ENCODE measurements at regions not wholly inside any gene's neighbourhood (a gene's known extent, or its start where the extent isn't known, plus 50 kb on each side); places are given as distances from the start of the nearest gene placed in this dataset.

GRCh38 chr11:42625757-42626665 is 685.8 kb upstream of the API5 start:
- in situ Hi-C loops (cut with MboI; ENCODE audit: low sequenced_read_pairs in 4 of 4), result no loop called here
- Histone ChIP-seq H3K4me1 (no peaks in the 10 kb centered on the region), H3K4me3 (no peak overlapping the region), H3K27me3 (no peaks in the 10 kb centered on the region), H3K27ac (no peak overlapping the region), H3K9me3 (no peaks in the 10 kb centered on the region), H3K36me3 (no peaks in the 10 kb centered on the region)
- ATAC-seq (no peak), DNase-seq (no peak)
- intact Hi-C loops (cut with DNase I; ENCODE audit: low total_unique reads), result no loop called here
- TF ChIP-seq POLR2A (IDR thresholded peaks at IDR 0.05), result no peak
- TF ChIP-seq, protein P1, sequence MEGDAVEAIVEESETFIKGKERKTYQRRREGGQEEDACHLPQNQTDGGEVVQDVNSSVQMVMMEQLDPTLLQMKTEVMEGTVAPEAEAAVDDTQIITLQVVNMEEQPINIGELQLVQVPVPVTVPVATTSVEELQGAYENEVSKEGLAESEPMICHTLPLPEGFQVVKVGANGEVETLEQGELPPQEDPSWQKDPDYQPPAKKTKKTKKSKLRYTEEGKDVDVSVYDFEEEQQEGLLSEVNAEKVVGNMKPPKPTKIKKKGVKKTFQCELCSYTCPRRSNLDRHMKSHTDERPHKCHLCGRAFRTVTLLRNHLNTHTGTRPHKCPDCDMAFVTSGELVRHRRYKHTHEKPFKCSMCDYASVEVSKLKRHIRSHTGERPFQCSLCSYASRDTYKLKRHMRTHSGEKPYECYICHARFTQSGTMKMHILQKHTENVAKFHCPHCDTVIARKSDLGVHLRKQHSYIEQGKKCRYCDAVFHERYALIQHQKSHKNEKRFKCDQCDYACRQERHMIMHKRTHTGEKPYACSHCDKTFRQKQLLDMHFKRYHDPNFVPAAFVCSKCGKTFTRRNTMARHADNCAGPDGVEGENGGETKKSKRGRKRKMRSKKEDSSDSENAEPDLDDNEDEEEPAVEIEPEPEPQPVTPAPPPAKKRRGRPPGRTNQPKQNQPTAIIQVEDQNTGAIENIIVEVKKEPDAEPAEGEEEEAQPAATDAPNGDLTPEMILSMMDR (IDR thresholded peaks at IDR 0.05 in 4 of 5, conservative IDR thresholded peaks at IDR 0.05 in 1 of 5), result no peak

DNA sequence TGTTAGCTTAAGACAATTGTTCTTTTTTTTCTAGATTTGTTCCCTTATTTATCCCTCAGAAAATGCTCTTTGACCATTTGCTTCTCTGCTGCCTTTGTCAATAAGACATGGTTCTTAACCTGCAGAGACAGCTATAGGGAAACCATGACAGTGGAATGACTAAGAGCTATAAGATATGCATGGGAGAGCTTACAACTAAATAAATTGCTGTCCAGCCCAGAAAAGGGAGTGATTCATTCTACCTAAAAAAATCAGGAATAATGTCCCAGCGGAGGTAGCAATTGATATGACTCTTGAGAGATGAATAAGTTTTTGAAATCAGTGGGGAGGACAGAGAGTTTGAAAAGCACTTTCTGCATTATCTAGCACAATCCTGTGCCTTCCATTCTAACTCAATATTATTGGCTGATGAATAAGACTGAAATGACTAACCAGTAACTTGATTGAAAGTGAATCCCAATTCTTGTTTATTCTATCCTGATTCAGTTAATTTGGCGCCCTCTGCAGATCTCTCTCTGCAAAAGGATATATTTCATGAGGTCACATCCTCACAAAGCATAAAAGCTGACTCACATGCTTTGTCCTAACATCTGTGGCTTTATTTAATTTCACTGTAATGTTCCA is 680.5 kb upstream of the API5 start:
- Histone ChIP-seq H3K36me3 (no peaks in the 10 kb centered on the region), H3K4me3 (no peak overlapping the region), H3K27ac (no peak overlapping the region), H3K4me1 (no peaks in the 10 kb centered on the region), H3K9me3 (no peaks in the 10 kb centered on the region), H3K27me3 (no peaks in the 10 kb centered on the region)
- no peak for TF ChIP-seq POLR2A (IDR thresholded peaks at IDR 0.05)
- TF ChIP-seq, protein P1 (IDR thresholded peaks at IDR 0.05 in 4 of 5, conservative IDR thresholded peaks at IDR 0.05 in 1 of 5), result no peak
- in situ Hi-C loops (cut with MboI; ENCODE audit: low sequenced_read_pairs in 4 of 4) (no loop called here), intact Hi-C loops (cut with DNase I; ENCODE audit: low total_unique reads) (no loop called here)
- DNase-seq (no peak), ATAC-seq (no peak)

GRCh38 chr11:42646959-42647358 is 664.8 kb upstream of the API5 start:
- H3K27me3 ChIP-seq, result no peaks in the 10 kb centered on the region
- H3K27ac ChIP-seq, result no peak overlapping the region
- H3K9me3 ChIP-seq, result no peaks in the 10 kb centered on the region
- ATAC-seq (no peak), DNase-seq (no peak)
- no peaks in the 10 kb centered on the region for H3K36me3 ChIP-seq
- H3K4me1 ChIP-seq, result no peaks in the 10 kb centered on the region
- intact Hi-C loops (cut with DNase I; ENCODE audit: low total_unique reads) (no loop called here), in situ Hi-C loops (cut with MboI; ENCODE audit: low sequenced_read_pairs in 4 of 4) (no loop called here)
- TF ChIP-seq, protein P1 (IDR thresholded peaks at IDR 0.05 in 4 of 5, conservative IDR thresholded peaks at IDR 0.05 in 1 of 5), result no peak
- TF ChIP-seq POLR2A (IDR thresholded peaks at IDR 0.05), result no peak
- H3K4me3 ChIP-seq, result no peak overlapping the region

- TF ChIP-seq POLR2A (IDR thresholded peaks at IDR 0.05), result no peak
- TF ChIP-seq, protein P1 (IDR thresholded peaks at IDR 0.05 in 4 of 5, conservative IDR thresholded peaks at IDR 0.05 in 1 of 5), result no peak
- in situ Hi-C loops (cut with MboI; ENCODE audit: low sequenced_read_pairs in 4 of 4), result no loop called here
- no peaks in the 10 kb centered on the region for H3K27me3 ChIP-seq
- no peak overlapping the region for H3K27ac ChIP-seq
- ATAC-seq (no peak), DNase-seq (no peak)
- H3K4me3 ChIP-seq, result no peak overlapping the region
- intact Hi-C loops (cut with DNase I; ENCODE audit: low total_unique reads), result no loop called here
- no peaks in the 10 kb centered on the region for H3K36me3 ChIP-seq
- no peaks in the 10 kb centered on the region for H3K4me1 ChIP-seq
- H3K9me3 ChIP-seq, result no peaks in the 10 kb centered on the region
Observed at GRCh38 chr11:42647993-42648392, 663.8 kb upstream of the API5 start.
